SK-N-SH treated with all-trans-retinoic acid at 6 μM for 48 hours (cell line): ENCODE measurements at regions not wholly inside any gene's neighbourhood (a gene's known extent, or its start where the extent isn't known, plus 50 kb on each side); places are given as distances from the start of the nearest gene placed in this dataset.

Source experiments
- ATAC-seq: fragments of 200-7000 bp; cut with Tn5 transposase; 3 replicates; pipeline ENCODE4 v1.9.1; 2020; ENCODE audit warnings: mild to moderate bottlenecking, moderate library complexity
- ARNTL ChIP-seq: fragments of 450-650 bp; formaldehyde crosslinking; IDR thresholded peaks from 2 replicates; pipeline ENCODE4 v1.5.0; 2020; ENCODE audit warnings: low read depth, mild to moderate bottlenecking, moderate library complexity, borderline replicate concordance
- CREB5 ChIP-seq: fragments of 250-450 bp; sonication (Bioruptor Pico); IDR thresholded peaks from 2 replicates; pipeline ENCODE4 v1.5.1; 2020; ENCODE audit warnings: low read depth, mild to moderate bottlenecking, moderate library complexity
- CSDC2 ChIP-seq: fragments of 250-450 bp; sonication (Bioruptor Pico); IDR thresholded peaks from 2 replicates; pipeline ENCODE4 v1.5.0; 2020; ENCODE audit warnings: mild to moderate bottlenecking, moderate library complexity
- CSRNP3 ChIP-seq: fragments of 250-450 bp; sonication (Bioruptor Pico); IDR thresholded peaks from 2 replicates; pipeline ENCODE4 v1.5.1; 2021; ENCODE audit warnings: mild to moderate bottlenecking, moderate library complexity
- ESRRG ChIP-seq: fragments of 250-450 bp; sonication (Bioruptor Pico); IDR thresholded peaks from 2 replicates; pipeline ENCODE4 v1.6.1; 2021; ENCODE audit warnings: mild to moderate bottlenecking
- GLIS3 ChIP-seq: fragments of 250-450 bp; sonication (Bioruptor Pico); IDR thresholded peaks from 2 replicates; pipeline ENCODE4 v1.5.0; 2020; ENCODE audit warnings: mild to moderate bottlenecking, moderate library complexity
- ISL1 ChIP-seq: fragments of 250-450 bp; sonication (Bioruptor Pico); IDR thresholded peaks from 2 replicates; pipeline ENCODE4 v2.1.2; 2022; ENCODE audit warnings: mild to moderate bottlenecking, moderate library complexity
- OSR1 ChIP-seq: fragments of 250-450 bp; sonication (Bioruptor Pico); IDR thresholded peaks from 2 replicates; pipeline ENCODE4 v1.8.0; 2022; ENCODE audit warnings: moderate library complexity, mild to moderate bottlenecking, inconsistent platforms
- PATZ1 ChIP-seq: fragments of 250-450 bp; sonication (Bioruptor Pico); IDR thresholded peaks from 2 replicates; pipeline ENCODE4 v1.8.0; 2020; ENCODE audit warnings: mild to moderate bottlenecking, moderate library complexity, borderline replicate concordance
- PPARA ChIP-seq: fragments of 250-450 bp; sonication (Bioruptor Pico); IDR thresholded peaks from 2 replicates; pipeline ENCODE4 v1.5.0; 2020; ENCODE audit warnings: mild to moderate bottlenecking, borderline replicate concordance
- RARB ChIP-seq: fragments of 250-450 bp; sonication (Bioruptor Pico); IDR thresholded peaks from 2 replicates; pipeline ENCODE4 v1.8.0; 2021; ENCODE audit warnings: mild to moderate bottlenecking, moderate library complexity
- SNAI2 ChIP-seq: fragments of 250-450 bp; sonication (Bioruptor Pico); IDR thresholded peaks from 2 replicates; pipeline ENCODE4 v1.5.0; 2020; ENCODE audit warnings: mild to moderate bottlenecking, moderate library complexity
- TCF4 ChIP-seq: fragments of 250-450 bp; sonication (Bioruptor Pico); IDR thresholded peaks from 2 replicates; pipeline ENCODE4 v1.8.0; 2021; ENCODE audit warnings: mild to moderate bottlenecking, moderate library complexity, borderline replicate concordance
- TOX ChIP-seq: fragments of 250-450 bp; sonication (Bioruptor Pico); IDR thresholded peaks from 2 replicates; pipeline ENCODE4 v1.8.0; 2021; ENCODE audit warnings: mild to moderate bottlenecking, moderate library complexity, borderline replicate concordance
- ZC3H10 ChIP-seq: fragments of 250-450 bp; sonication (Bioruptor Pico); IDR thresholded peaks from 2 replicates; pipeline ENCODE4 v1.5.1; 2021; ENCODE audit warnings: mild to moderate bottlenecking, moderate library complexity
- ZFP3 ChIP-seq: fragments of 250-450 bp; sonication (Bioruptor Pico); IDR thresholded peaks from 2 replicates; pipeline ENCODE4 v1.5.0; 2020; ENCODE audit warnings: mild to moderate bottlenecking, moderate library complexity
- ZFP30 ChIP-seq: fragments of 450-650 bp; formaldehyde crosslinking; IDR thresholded peaks from 2 replicates; pipeline ENCODE4 v1.5.0; 2022; ENCODE audit warnings: mild to moderate bottlenecking, moderate library complexity
- ZNF565 ChIP-seq: fragments of 450-650 bp; formaldehyde crosslinking; conservative IDR thresholded peaks from 2 replicates; pipeline ENCODE4 v1.5.0; 2020; ENCODE audit warnings: low read depth, mild to moderate bottlenecking, moderate library complexity
- ZNF70 ChIP-seq: fragments of 450-650 bp; formaldehyde crosslinking; IDR thresholded peaks from 2 replicates; pipeline ENCODE4 v1.5.0; 2020; ENCODE audit warnings: mild to moderate bottlenecking, moderate library complexity
- TF ChIP-seq, protein P1 (sequence below): fragments of 250-450 bp; sonication (Bioruptor Pico); IDR thresholded peaks from 2 replicates; pipeline ENCODE4 v1.8.0; 2021; ENCODE audit warnings: low read depth, mild to moderate bottlenecking, moderate library complexity, borderline replicate concordance
- TF ChIP-seq, protein P2 (sequence below): fragments of 250-450 bp; sonication (Bioruptor Pico); IDR thresholded peaks from 2 replicates; pipeline ENCODE4 v1.5.0; 2020; ENCODE audit warnings: mild to moderate bottlenecking, moderate library complexity

DNA sequence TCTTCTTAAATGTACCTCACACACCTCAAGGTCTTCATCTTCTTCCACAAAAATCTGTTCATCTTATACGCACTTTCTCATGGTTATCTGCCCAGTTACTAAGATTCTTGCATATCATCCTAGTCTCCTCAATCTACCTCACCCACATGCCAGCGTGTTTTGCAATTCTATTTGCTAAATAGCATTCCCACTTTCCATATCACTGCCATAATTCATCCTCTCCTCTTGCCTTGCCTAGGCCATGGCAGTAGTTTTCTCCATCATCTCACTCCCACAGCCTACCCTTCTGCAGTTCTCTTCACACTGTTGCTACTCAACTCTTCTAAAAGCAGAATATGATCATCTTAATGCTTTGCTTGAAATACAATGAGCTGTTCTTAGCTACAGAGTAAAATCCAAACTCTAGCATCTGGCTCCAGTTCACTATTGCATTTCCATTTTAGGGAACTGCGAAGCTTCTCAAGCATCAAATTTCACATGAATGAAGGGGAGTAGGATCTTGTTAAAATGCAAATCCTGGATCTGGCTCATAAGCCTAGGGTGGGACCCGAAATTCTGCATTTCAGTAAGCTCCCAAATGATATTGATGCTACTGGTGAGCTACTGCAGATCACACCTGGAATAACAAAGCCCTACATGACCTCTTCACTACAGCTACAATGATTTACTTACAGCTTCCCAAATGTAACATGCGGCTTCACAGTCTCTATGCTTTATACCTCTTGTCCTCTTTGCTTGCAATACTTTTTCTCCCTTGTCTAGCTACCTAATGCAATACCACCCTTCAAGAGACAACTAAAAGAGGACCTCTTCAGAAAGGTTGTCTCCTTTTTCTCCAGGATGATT, 293.9 kb downstream of the SATB2 start:
- TF ChIP-seq ARNTL (CRISPR knock-in tag): no peak
- no peak for TF ChIP-seq PATZ1 (CRISPR knock-in tag)
- no peak for TF ChIP-seq GLIS3 (CRISPR knock-in tag)
- no peak for TF ChIP-seq ESRRG
- no peak for TF ChIP-seq PPARA (CRISPR knock-in tag)
- TF ChIP-seq CREB5 (CRISPR knock-in tag): no peak
- no peak for ATAC-seq

- TF ChIP-seq CSRNP3 (CRISPR knock-in tag): no peak
- no peak for TF ChIP-seq SNAI2 (CRISPR knock-in tag)
- TF ChIP-seq, protein P1, sequence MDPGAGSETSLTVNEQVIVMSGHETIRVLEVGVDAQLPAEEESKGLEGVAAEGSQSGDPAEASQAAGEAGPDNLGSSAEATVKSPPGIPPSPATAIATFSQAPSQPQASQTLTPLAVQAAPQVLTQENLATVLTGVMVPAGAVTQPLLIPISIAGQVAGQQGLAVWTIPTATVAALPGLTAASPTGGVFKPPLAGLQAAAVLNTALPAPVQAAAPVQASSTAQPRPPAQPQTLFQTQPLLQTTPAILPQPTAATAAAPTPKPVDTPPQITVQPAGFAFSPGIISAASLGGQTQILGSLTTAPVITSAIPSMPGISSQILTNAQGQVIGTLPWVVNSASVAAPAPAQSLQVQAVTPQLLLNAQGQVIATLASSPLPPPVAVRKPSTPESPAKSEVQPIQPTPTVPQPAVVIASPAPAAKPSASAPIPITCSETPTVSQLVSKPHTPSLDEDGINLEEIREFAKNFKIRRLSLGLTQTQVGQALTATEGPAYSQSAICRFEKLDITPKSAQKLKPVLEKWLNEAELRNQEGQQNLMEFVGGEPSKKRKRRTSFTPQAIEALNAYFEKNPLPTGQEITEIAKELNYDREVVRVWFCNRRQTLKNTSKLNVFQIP: no peak
- no peak for TF ChIP-seq TOX (CRISPR knock-in tag)
- TF ChIP-seq ZNF70 (CRISPR knock-in tag): no peak
- TF ChIP-seq PPARA (CRISPR knock-in tag): no peak
- no peak for TF ChIP-seq CREB5 (CRISPR knock-in tag)
- no peak for TF ChIP-seq ARNTL (CRISPR knock-in tag)
- TF ChIP-seq ZFP3 (CRISPR knock-in tag): no peak
- TF ChIP-seq ZC3H10 (CRISPR knock-in tag): no peak
- no peak for TF ChIP-seq CSDC2 (CRISPR knock-in tag)
- TF ChIP-seq GLIS3 (CRISPR knock-in tag): no peak
- no peak for TF ChIP-seq TCF4 (CRISPR knock-in tag)
- no peak for TF ChIP-seq PATZ1 (CRISPR knock-in tag)
- no peak for TF ChIP-seq OSR1 (CRISPR knock-in tag)
- TF ChIP-seq ZFP30: no peak
- no peak for TF ChIP-seq ISL1
- TF ChIP-seq, protein P2, sequence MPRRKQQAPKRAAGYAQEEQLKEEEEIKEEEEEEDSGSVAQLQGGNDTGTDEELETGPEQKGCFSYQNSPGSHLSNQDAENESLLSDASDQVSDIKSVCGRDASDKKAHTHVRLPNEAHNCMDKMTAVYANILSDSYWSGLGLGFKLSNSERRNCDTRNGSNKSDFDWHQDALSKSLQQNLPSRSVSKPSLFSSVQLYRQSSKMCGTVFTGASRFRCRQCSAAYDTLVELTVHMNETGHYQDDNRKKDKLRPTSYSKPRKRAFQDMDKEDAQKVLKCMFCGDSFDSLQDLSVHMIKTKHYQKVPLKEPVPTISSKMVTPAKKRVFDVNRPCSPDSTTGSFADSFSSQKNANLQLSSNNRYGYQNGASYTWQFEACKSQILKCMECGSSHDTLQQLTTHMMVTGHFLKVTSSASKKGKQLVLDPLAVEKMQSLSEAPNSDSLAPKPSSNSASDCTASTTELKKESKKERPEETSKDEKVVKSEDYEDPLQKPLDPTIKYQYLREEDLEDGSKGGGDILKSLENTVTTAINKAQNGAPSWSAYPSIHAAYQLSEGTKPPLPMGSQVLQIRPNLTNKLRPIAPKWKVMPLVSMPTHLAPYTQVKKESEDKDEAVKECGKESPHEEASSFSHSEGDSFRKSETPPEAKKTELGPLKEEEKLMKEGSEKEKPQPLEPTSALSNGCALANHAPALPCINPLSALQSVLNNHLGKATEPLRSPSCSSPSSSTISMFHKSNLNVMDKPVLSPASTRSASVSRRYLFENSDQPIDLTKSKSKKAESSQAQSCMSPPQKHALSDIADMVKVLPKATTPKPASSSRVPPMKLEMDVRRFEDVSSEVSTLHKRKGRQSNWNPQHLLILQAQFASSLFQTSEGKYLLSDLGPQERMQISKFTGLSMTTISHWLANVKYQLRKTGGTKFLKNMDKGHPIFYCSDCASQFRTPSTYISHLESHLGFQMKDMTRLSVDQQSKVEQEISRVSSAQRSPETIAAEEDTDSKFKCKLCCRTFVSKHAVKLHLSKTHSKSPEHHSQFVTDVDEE (CRISPR knock-in tag): no peak
- TF ChIP-seq ZNF565: no peak
- TF ChIP-seq RARB (CRISPR knock-in tag): no peak
Observed at GRCh38 chr2:199160677-199161465, 296.9 kb downstream of the SATB2 start.

More at GRCh38 chr2:199160677-199161465, 296.9 kb downstream of the SATB2 start:
- ATAC-seq: no peak
